SK-N-SH treated with all-trans-retinoic acid at 6 μM for 48 hours (cell line): ENCODE measurements at regions not wholly inside any gene's neighbourhood (a gene's known extent, or its start where the extent isn't known, plus 50 kb on each side); places are given as distances from the start of the nearest gene placed in this dataset.

ENCODE experiments used
- ATAC-seq: fragments of 200-7000 bp; cut with Tn5 transposase; 3 replicates; pipeline ENCODE4 v1.9.1; 2020; ENCODE audit warnings: mild to moderate bottlenecking, moderate library complexity
- ARNTL ChIP-seq: fragments of 450-650 bp; formaldehyde crosslinking; IDR thresholded peaks from 2 replicates; pipeline ENCODE4 v1.5.0; 2020; ENCODE audit warnings: low read depth, mild to moderate bottlenecking, moderate library complexity, borderline replicate concordance
- BACH2 ChIP-seq: fragments of 250-450 bp; sonication (Bioruptor Pico); IDR thresholded peaks from 2 replicates; pipeline ENCODE4 v1.9.0; 2021; ENCODE audit warnings: mild to moderate bottlenecking, borderline replicate concordance
- CREB5 ChIP-seq: fragments of 250-450 bp; sonication (Bioruptor Pico); IDR thresholded peaks from 2 replicates; pipeline ENCODE4 v1.5.1; 2020; ENCODE audit warnings: low read depth, mild to moderate bottlenecking, moderate library complexity
- CSDC2 ChIP-seq: fragments of 250-450 bp; sonication (Bioruptor Pico); IDR thresholded peaks from 2 replicates; pipeline ENCODE4 v1.5.0; 2020; ENCODE audit warnings: mild to moderate bottlenecking, moderate library complexity
- CSRNP3 ChIP-seq: fragments of 250-450 bp; sonication (Bioruptor Pico); IDR thresholded peaks from 2 replicates; pipeline ENCODE4 v1.5.1; 2021; ENCODE audit warnings: mild to moderate bottlenecking, moderate library complexity
- ESRRG ChIP-seq: fragments of 250-450 bp; sonication (Bioruptor Pico); IDR thresholded peaks from 2 replicates; pipeline ENCODE4 v1.6.1; 2021; ENCODE audit warnings: mild to moderate bottlenecking
- GLIS3 ChIP-seq: fragments of 250-450 bp; sonication (Bioruptor Pico); IDR thresholded peaks from 2 replicates; pipeline ENCODE4 v1.5.0; 2020; ENCODE audit warnings: mild to moderate bottlenecking, moderate library complexity
- ISL1 ChIP-seq: fragments of 250-450 bp; sonication (Bioruptor Pico); IDR thresholded peaks from 2 replicates; pipeline ENCODE4 v2.1.2; 2022; ENCODE audit warnings: mild to moderate bottlenecking, moderate library complexity
- OSR1 ChIP-seq: fragments of 250-450 bp; sonication (Bioruptor Pico); IDR thresholded peaks from 2 replicates; pipeline ENCODE4 v1.8.0; 2022; ENCODE audit warnings: moderate library complexity, mild to moderate bottlenecking, inconsistent platforms
- PATZ1 ChIP-seq: fragments of 250-450 bp; sonication (Bioruptor Pico); IDR thresholded peaks from 2 replicates; pipeline ENCODE4 v1.8.0; 2020; ENCODE audit warnings: mild to moderate bottlenecking, moderate library complexity, borderline replicate concordance
- PPARA ChIP-seq: fragments of 250-450 bp; sonication (Bioruptor Pico); IDR thresholded peaks from 2 replicates; pipeline ENCODE4 v1.5.0; 2020; ENCODE audit warnings: mild to moderate bottlenecking, borderline replicate concordance
- RARB ChIP-seq: fragments of 250-450 bp; sonication (Bioruptor Pico); IDR thresholded peaks from 2 replicates; pipeline ENCODE4 v1.8.0; 2021; ENCODE audit warnings: mild to moderate bottlenecking, moderate library complexity
- SNAI2 ChIP-seq: fragments of 250-450 bp; sonication (Bioruptor Pico); IDR thresholded peaks from 2 replicates; pipeline ENCODE4 v1.5.0; 2020; ENCODE audit warnings: mild to moderate bottlenecking, moderate library complexity
- TCF4 ChIP-seq: fragments of 250-450 bp; sonication (Bioruptor Pico); IDR thresholded peaks from 2 replicates; pipeline ENCODE4 v1.8.0; 2021; ENCODE audit warnings: mild to moderate bottlenecking, moderate library complexity, borderline replicate concordance
- TOX ChIP-seq: fragments of 250-450 bp; sonication (Bioruptor Pico); IDR thresholded peaks from 2 replicates; pipeline ENCODE4 v1.8.0; 2021; ENCODE audit warnings: mild to moderate bottlenecking, moderate library complexity, borderline replicate concordance
- ZC3H10 ChIP-seq: fragments of 250-450 bp; sonication (Bioruptor Pico); IDR thresholded peaks from 2 replicates; pipeline ENCODE4 v1.5.1; 2021; ENCODE audit warnings: mild to moderate bottlenecking, moderate library complexity
- ZFP3 ChIP-seq: fragments of 250-450 bp; sonication (Bioruptor Pico); IDR thresholded peaks from 2 replicates; pipeline ENCODE4 v1.5.0; 2020; ENCODE audit warnings: mild to moderate bottlenecking, moderate library complexity
- ZFP30 ChIP-seq: fragments of 450-650 bp; formaldehyde crosslinking; IDR thresholded peaks from 2 replicates; pipeline ENCODE4 v1.5.0; 2022; ENCODE audit warnings: mild to moderate bottlenecking, moderate library complexity
- ZNF565 ChIP-seq: fragments of 450-650 bp; formaldehyde crosslinking; conservative IDR thresholded peaks from 2 replicates; pipeline ENCODE4 v1.5.0; 2020; ENCODE audit warnings: low read depth, mild to moderate bottlenecking, moderate library complexity
- ZNF70 ChIP-seq: fragments of 450-650 bp; formaldehyde crosslinking; IDR thresholded peaks from 2 replicates; pipeline ENCODE4 v1.5.0; 2020; ENCODE audit warnings: mild to moderate bottlenecking, moderate library complexity
- ZNF8 ChIP-seq: fragments of 450-650 bp; formaldehyde crosslinking; IDR thresholded peaks from 2 replicates; pipeline ENCODE4 v1.5.0; 2020; ENCODE audit warnings: mild to moderate bottlenecking, moderate library complexity
- TF ChIP-seq, protein P1 (sequence below): fragments of 250-450 bp; sonication (Bioruptor Pico); IDR thresholded peaks from 2 replicates; pipeline ENCODE4 v1.8.0; 2021; ENCODE audit warnings: low read depth, mild to moderate bottlenecking, moderate library complexity, borderline replicate concordance
- TF ChIP-seq, protein P2 (sequence below): fragments of 250-450 bp; sonication (Bioruptor Pico); IDR thresholded peaks from 2 replicates; pipeline ENCODE4 v1.5.0; 2020; ENCODE audit warnings: mild to moderate bottlenecking, moderate library complexity

GRCh38 chr4:158071931-158072330, 100.9 kb downstream of the GASK1B start:
- TF ChIP-seq ISL1 (no peak), RARB (CRISPR knock-in tag) (no peak), ESRRG (CRISPR knock-in tag) (no peak), ZC3H10 (no peak), ZFP30 (CRISPR knock-in tag) (no peak), TCF4 (CRISPR knock-in tag) (no peak), ZFP3 (no peak), SNAI2 (no peak), PPARA (CRISPR knock-in tag) (no peak), ZNF565 (CRISPR knock-in tag) (no peak), ARNTL (CRISPR knock-in tag) (no peak), ZNF70 (no peak), BACH2 (no peak), ZNF8 (no peak), CSDC2 (CRISPR knock-in tag) (no peak), OSR1 (CRISPR knock-in tag) (no peak), TOX (no peak), GLIS3 (no peak)
- TF ChIP-seq, protein P1, sequence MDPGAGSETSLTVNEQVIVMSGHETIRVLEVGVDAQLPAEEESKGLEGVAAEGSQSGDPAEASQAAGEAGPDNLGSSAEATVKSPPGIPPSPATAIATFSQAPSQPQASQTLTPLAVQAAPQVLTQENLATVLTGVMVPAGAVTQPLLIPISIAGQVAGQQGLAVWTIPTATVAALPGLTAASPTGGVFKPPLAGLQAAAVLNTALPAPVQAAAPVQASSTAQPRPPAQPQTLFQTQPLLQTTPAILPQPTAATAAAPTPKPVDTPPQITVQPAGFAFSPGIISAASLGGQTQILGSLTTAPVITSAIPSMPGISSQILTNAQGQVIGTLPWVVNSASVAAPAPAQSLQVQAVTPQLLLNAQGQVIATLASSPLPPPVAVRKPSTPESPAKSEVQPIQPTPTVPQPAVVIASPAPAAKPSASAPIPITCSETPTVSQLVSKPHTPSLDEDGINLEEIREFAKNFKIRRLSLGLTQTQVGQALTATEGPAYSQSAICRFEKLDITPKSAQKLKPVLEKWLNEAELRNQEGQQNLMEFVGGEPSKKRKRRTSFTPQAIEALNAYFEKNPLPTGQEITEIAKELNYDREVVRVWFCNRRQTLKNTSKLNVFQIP (CRISPR knock-in tag): no peak
- TF ChIP-seq, protein P2, sequence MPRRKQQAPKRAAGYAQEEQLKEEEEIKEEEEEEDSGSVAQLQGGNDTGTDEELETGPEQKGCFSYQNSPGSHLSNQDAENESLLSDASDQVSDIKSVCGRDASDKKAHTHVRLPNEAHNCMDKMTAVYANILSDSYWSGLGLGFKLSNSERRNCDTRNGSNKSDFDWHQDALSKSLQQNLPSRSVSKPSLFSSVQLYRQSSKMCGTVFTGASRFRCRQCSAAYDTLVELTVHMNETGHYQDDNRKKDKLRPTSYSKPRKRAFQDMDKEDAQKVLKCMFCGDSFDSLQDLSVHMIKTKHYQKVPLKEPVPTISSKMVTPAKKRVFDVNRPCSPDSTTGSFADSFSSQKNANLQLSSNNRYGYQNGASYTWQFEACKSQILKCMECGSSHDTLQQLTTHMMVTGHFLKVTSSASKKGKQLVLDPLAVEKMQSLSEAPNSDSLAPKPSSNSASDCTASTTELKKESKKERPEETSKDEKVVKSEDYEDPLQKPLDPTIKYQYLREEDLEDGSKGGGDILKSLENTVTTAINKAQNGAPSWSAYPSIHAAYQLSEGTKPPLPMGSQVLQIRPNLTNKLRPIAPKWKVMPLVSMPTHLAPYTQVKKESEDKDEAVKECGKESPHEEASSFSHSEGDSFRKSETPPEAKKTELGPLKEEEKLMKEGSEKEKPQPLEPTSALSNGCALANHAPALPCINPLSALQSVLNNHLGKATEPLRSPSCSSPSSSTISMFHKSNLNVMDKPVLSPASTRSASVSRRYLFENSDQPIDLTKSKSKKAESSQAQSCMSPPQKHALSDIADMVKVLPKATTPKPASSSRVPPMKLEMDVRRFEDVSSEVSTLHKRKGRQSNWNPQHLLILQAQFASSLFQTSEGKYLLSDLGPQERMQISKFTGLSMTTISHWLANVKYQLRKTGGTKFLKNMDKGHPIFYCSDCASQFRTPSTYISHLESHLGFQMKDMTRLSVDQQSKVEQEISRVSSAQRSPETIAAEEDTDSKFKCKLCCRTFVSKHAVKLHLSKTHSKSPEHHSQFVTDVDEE (CRISPR knock-in tag): no peak
- TF ChIP-seq, all 23 proteins: peak for 0
- no peak for ATAC-seq

DNA sequence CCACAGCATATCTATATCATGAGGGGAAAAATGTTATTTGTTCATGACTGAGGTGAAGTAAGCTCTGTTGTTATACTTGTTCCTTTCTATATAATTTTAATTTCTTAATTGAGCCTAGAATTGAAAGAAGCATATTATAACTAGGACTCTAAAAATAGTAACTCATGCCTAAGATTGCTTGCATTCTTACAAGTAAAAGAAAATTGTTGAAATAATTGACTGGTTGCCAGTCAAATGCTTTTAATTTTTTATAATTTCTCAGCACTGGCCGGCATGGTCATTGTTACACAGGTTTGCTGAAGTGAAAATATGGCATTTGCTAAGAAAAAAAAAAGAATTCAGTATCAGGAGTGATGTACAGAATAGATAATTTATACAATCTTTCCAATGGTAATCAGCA, 104.8 kb downstream of the GASK1B start:
- no peak for TF ChIP-seq BACH2
- peak; percentile 77 for TF ChIP-seq ISL1
- no peak for TF ChIP-seq ZNF565 (CRISPR knock-in tag)
- TF ChIP-seq CSDC2 (CRISPR knock-in tag): no peak
- peak; percentile 43; the same call in 1 of the 3 replicates for ATAC-seq

GRCh38 chr4:158067646-158068045, 105.2 kb downstream of the GASK1B start:
- TF ChIP-seq GLIS3 (no peak), PPARA (CRISPR knock-in tag) (no peak), ARNTL (CRISPR knock-in tag) (no peak), CSDC2 (CRISPR knock-in tag) (no peak), TCF4 (CRISPR knock-in tag) (no peak), RARB (CRISPR knock-in tag) (no peak), ZC3H10 (no peak), OSR1 (CRISPR knock-in tag) (no peak), ZNF8 (no peak), ZFP3 (no peak), TOX (no peak), PATZ1 (no peak), ZNF565 (CRISPR knock-in tag) (no peak)
- no peak; the same call in 2 of the 3 replicates for ATAC-seq

- TF ChIP-seq GLIS3: no peak
- no peak for TF ChIP-seq RARB (CRISPR knock-in tag)
- TF ChIP-seq ZC3H10: no peak
- TF ChIP-seq CSRNP3 (CRISPR knock-in tag): no peak
- no peak for TF ChIP-seq PPARA (CRISPR knock-in tag)
- no peak for TF ChIP-seq ZNF8
- TF ChIP-seq, protein P2 (CRISPR knock-in tag): no peak
- no peak for TF ChIP-seq ISL1
- TF ChIP-seq BACH2: no peak
- no peak for TF ChIP-seq OSR1 (CRISPR knock-in tag)
- TF ChIP-seq CREB5 (CRISPR knock-in tag): no peak
- TF ChIP-seq, all 23 proteins: peak for 0
- ATAC-seq: no peak
Measured at GRCh38 chr4:158065603-158066002, 107.2 kb downstream of the GASK1B start.
